Natural killer cell (primary cell): ENCODE measurements at regions not wholly inside any gene's neighbourhood (a gene's known extent, or its start where the extent isn't known, plus 50 kb on each side); places are given as distances from the start of the nearest gene placed in this dataset.

Experiments
- ATAC-seq, 3 donors: fragments of 150-1000 bp in 2 of 3; fragments of 200-7000 bp in 1 of 3; cut with Tn5 transposase; 1 replicate in 1 of 3; 2 replicates in 2 of 3; pipeline ENCODE4 v1.10.0; 2021; ENCODE audit warnings: mild to moderate bottlenecking in 2 of 3, moderate library complexity in 2 of 3
- DNase-seq, 2 donors: peaks; one replicate each; pipeline versions ENCODE4 v3.0.0 to v3.0.0-alpha.2; 2013 to 2021; ENCODE audit warnings: mixed read lengths in 1 of 2
- H3K27ac ChIP-seq: one replicate; pipeline ENCODE4 v1.5.1; 2013; ENCODE audit warnings: mild to moderate bottlenecking, low read length
- H3K27me3 ChIP-seq: one replicate; pipeline ENCODE4 v1.6.1; 2013; ENCODE audit warnings: low read length; ENCODE audit not compliant: control insufficient read depth, insufficient read depth
- H3K36me3 ChIP-seq: one replicate; pipeline ENCODE4 v1.6.1; 2013; ENCODE audit warnings: low read length; ENCODE audit not compliant: control insufficient read depth, insufficient read depth
- H3K4me1 ChIP-seq: one replicate; pipeline ENCODE4 v1.6.1; 2013; ENCODE audit warnings: low read length; ENCODE audit not compliant: control insufficient read depth, insufficient read depth
- H3K4me3 ChIP-seq: one replicate; pipeline ENCODE4 v1.5.1; 2013; ENCODE audit warnings: low read length
- H3K9me3 ChIP-seq: one replicate; pipeline ENCODE4 v1.6.1; 2013; ENCODE audit warnings: low read length; ENCODE audit not compliant: control insufficient read depth, insufficient read depth
- H3K27ac Mint-ChIP-seq, 2 donors: one replicate each; pipeline ENCODE4 v1.8.0; 2022; ENCODE audit warnings: mild to moderate bottlenecking in 2 of 2, mixed read lengths in 2 of 2, moderate library complexity in 1 of 2
- H3K27me3 Mint-ChIP-seq, 2 donors: one replicate each; pipeline ENCODE4 v1.8.0; 2022; ENCODE audit warnings: low read depth in 2 of 2, mixed read lengths in 2 of 2
- H3K36me3 Mint-ChIP-seq: one replicate; pipeline ENCODE4 v1.8.0; 2022; ENCODE audit warnings: mixed read lengths
- H3K4me1 Mint-ChIP-seq, 2 donors: one replicate each; pipeline ENCODE4 v1.8.0; 2022; ENCODE audit warnings: mixed read lengths in 2 of 2
- H3K4me3 Mint-ChIP-seq: one replicate; pipeline ENCODE4 v1.8.0; 2022; ENCODE audit warnings: mild to moderate bottlenecking, moderate library complexity, mixed read lengths
- H3K9me3 Mint-ChIP-seq, 2 donors: one replicate each; pipeline ENCODE4 v1.8.0; 2022; ENCODE audit warnings: mixed read lengths in 2 of 2
- WGBS: methylation state at CpG from one replicate; pipeline ENCODE4 v1.1.7; 2013; ENCODE audit warnings: missing lambda C conversion rate; ENCODE audit not compliant: insufficient coverage; 5-methylcytosine and 5-hydroxymethylcytosine counted together
- intact Hi-C: fragments of 100-400 bp; cut with micrococcal nuclease; formaldehyde crosslinking; loops from one replicate; pipeline ENCODE4 v1.14.2; 2022
- TF ChIP-seq, protein P1 (sequence below): fragments of 200-600 bp; IDR thresholded peaks from one replicate; pipeline ENCODE4 v1.8.0; 2022; ENCODE audit warnings: antibody characterized with exemption

DNA sequence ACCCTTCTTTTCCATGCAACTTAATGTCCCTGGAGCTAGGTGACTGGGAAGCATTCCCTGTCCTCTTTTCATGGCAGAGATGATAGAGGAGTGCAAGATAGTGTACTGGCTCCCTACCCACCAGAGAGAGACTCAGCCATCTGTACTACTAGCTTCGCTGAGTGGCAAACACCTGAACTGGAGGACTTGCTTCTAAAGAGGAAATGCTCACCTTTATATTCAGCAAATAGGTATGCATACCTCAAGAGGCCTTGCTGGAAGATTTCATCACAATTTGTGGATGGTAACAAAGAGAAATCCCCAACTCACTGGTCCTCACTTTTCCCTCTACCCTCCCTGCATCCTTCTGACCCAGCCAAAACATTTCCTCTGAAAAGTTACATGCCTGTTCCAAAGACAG, 124.1 kb downstream of the FOXA2 start:
- H3K27ac ChIP-seq = no peak overlapping the region
- H3K27ac Mint-ChIP-seq = no peak overlapping the region
- no peaks in the 10 kb centered on the region for H3K36me3 Mint-ChIP-seq
- 83% methylated on average over 1 of the region's 1 CpG for WGBS
- H3K36me3 ChIP-seq = no peaks in the 10 kb centered on the region
- H3K4me3 ChIP-seq = no peak overlapping the region
- peaks cover 0 to 2% of the 10 kb centered on the region in 2 donors for H3K9me3 Mint-ChIP-seq
- ATAC-seq (no peak), DNase-seq (no peak)
- H3K4me1 Mint-ChIP-seq = no peaks in the 10 kb centered on the region
- no peak overlapping the region for H3K4me3 Mint-ChIP-seq
- H3K27me3 Mint-ChIP-seq = no peaks in the 10 kb centered on the region
- no peaks in the 10 kb centered on the region for H3K9me3 ChIP-seq
- intact Hi-C loops = no loop called here
- TF ChIP-seq, protein P1, sequence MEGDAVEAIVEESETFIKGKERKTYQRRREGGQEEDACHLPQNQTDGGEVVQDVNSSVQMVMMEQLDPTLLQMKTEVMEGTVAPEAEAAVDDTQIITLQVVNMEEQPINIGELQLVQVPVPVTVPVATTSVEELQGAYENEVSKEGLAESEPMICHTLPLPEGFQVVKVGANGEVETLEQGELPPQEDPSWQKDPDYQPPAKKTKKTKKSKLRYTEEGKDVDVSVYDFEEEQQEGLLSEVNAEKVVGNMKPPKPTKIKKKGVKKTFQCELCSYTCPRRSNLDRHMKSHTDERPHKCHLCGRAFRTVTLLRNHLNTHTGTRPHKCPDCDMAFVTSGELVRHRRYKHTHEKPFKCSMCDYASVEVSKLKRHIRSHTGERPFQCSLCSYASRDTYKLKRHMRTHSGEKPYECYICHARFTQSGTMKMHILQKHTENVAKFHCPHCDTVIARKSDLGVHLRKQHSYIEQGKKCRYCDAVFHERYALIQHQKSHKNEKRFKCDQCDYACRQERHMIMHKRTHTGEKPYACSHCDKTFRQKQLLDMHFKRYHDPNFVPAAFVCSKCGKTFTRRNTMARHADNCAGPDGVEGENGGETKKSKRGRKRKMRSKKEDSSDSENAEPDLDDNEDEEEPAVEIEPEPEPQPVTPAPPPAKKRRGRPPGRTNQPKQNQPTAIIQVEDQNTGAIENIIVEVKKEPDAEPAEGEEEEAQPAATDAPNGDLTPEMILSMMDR = no peak
- H3K4me1 ChIP-seq = no peaks in the 10 kb centered on the region
- H3K27me3 ChIP-seq = no peaks in the 10 kb centered on the region

DNA sequence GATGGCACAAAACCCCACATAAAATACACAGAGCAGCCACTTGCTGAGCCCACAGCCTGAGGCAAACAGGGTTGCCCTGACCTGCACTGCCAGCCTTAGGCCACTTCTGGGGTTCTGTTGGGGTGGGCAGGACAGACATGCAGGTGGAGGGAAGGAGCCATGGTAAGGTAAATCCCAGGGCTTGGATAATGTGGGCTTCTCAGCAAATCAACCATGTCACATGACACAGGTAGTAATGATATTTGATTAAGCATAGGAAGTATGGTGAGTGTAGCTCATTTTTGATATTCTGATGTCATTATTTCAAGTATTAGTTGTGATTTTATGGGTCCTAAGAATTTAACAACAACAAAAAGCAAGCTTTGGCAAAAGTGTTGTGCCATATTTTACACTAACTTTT, 124.6 kb downstream of the FOXA2 start:
- H3K36me3 Mint-ChIP-seq = no peaks in the 10 kb centered on the region
- H3K4me1 Mint-ChIP-seq = no peaks in the 10 kb centered on the region
- Histone ChIP-seq H3K4me1 (no peaks in the 10 kb centered on the region), H3K9me3 (no peaks in the 10 kb centered on the region), H3K36me3 (no peaks in the 10 kb centered on the region), H3K27me3 (no peaks in the 10 kb centered on the region), H3K27ac (no peak overlapping the region), H3K4me3 (no peak overlapping the region)
- peaks cover 0 to 2% of the 10 kb centered on the region in 2 donors for H3K9me3 Mint-ChIP-seq
- no peak overlapping the region for H3K27ac Mint-ChIP-seq
- intact Hi-C loops = no loop called here
- H3K4me3 Mint-ChIP-seq = no peak overlapping the region
- TF ChIP-seq, protein P1 = no peak
- DNase-seq (no peak), ATAC-seq (no peak)
- H3K27me3 Mint-ChIP-seq = no peaks in the 10 kb centered on the region

DNA sequence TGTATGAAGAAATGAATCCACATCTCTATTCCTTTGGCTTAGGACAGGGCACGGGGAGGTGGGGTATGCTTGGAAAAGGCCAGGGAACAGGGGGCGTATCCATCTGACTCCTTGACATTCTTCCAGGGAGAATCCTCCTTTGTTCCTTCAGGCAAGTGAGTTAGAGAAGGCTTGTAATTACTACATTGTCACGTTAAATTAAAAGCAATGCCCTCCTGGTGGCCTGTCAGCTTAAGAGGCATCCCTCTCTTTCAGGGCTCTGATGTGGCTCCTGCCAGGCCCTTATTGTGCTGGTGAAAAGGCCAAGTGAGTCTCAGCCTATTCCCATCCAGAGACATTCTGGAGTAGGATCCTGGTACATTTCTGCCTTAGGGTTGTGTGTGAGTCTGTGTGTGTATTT, 128.3 kb downstream of the FOXA2 start:
- H3K4me1 Mint-ChIP-seq = no peaks in the 10 kb centered on the region
- intact Hi-C loops = no loop called here
- no peak overlapping the region for H3K4me3 Mint-ChIP-seq
- no peaks in the 10 kb centered on the region for H3K27me3 Mint-ChIP-seq
- no peaks in the 10 kb centered on the region for H3K36me3 Mint-ChIP-seq
- no peaks in the 10 kb centered on the region for H3K9me3 ChIP-seq
- ATAC-seq = no peak
- no peaks in the 10 kb centered on the region for H3K4me1 ChIP-seq
- H3K36me3 ChIP-seq = no peaks in the 10 kb centered on the region
- H3K27ac Mint-ChIP-seq = no peak overlapping the region
- H3K27ac ChIP-seq = no peak overlapping the region
- H3K27me3 ChIP-seq = no peaks in the 10 kb centered on the region
- no peak for DNase-seq
- 86% methylated on average over 3 of the region's 3 CpGs for WGBS
- no peak overlapping the region for H3K4me3 ChIP-seq
- H3K9me3 Mint-ChIP-seq = no peaks in the 10 kb centered on the region
- TF ChIP-seq, protein P1 = no peak

DNA sequence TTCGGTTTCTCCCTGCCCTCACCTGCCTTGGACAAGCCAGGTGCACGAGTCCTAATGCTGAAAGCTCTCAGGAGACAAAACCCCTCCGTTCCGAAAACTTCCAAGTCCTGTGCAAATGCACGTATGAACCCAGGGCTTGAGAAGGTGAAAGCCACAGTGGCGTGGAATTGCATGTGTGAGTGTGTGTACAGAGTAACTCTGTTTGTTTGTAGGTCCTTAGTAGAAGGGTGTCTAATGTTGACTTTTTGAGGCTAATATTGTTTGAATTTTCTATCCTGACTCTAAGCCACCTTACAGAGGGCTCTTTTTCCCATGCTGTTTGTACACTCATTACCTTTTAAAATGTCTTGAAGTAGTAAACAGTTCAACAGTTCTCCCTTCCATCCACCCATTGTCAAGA, 129.1 kb downstream of the FOXA2 start:
- WGBS = 89% methylated on average over 6 of the region's 6 CpGs
- Histone ChIP-seq H3K27me3 (no peaks in the 10 kb centered on the region), H3K27ac (no peak overlapping the region), H3K9me3 (no peaks in the 10 kb centered on the region), H3K4me1 (no peaks in the 10 kb centered on the region), H3K36me3 (no peaks in the 10 kb centered on the region), H3K4me3 (no peak overlapping the region)
- no peak for DNase-seq
- Mint-ChIP-seq H3K9me3 (no peaks in the 10 kb centered on the region), H3K27ac (no peak overlapping the region), H3K4me1 (no peaks in the 10 kb centered on the region), H3K27me3 (no peaks in the 10 kb centered on the region), H3K36me3 (no peaks in the 10 kb centered on the region), H3K4me3 (no peak overlapping the region)
- intact Hi-C loops = no loop called here
- ATAC-seq = no peak
- TF ChIP-seq, protein P1 = no peak
